ENCODE measurements at regions not wholly inside any gene's neighbourhood (a gene's known extent, or its start where the extent isn't known, plus 50 kb on each side); places are given as distances from the start of the nearest gene placed in this dataset.

GRCh38 chr2:105653302-105653701 lies 91.4 kb upstream of the NCK2 start:
- Histone ChIP-seq H3K4me3 (ENCODE audit: low read length in 2 of 2) (no peak overlapping the region), H3K36me3 (ENCODE audit: control insufficient read depth in 2 of 2, insufficient read depth in 2 of 2, low read length in 2 of 2) (no peaks in the 10 kb centered on the region), H3K9me3 (ENCODE audit: control insufficient read depth in 2 of 2, low read length in 2 of 2) (no peaks in the 10 kb centered on the region), H3K4me1 (ENCODE audit: control insufficient read depth in 2 of 2, insufficient read depth in 2 of 2, low read length in 2 of 2) (peaks cover 0 to 8% of the 10 kb centered on the region in 2 donors), H3K27me3 (ENCODE audit: control insufficient read depth in 2 of 2, insufficient read depth in 2 of 2, low read length in 2 of 2) (no peaks in the 10 kb centered on the region), H3K27ac (ENCODE audit: low read depth in 2 of 2, low read length in 2 of 2) (no peak overlapping the region), H3K9ac (ENCODE audit: low read depth in 1 of 2, low read length in 2 of 2) (no peak overlapping the region)

- Histone ChIP-seq H3K27me3 (ENCODE audit: control insufficient read depth in 2 of 2, insufficient read depth in 2 of 2, low read length in 2 of 2) (no peaks in the 10 kb centered on the region), H3K36me3 (ENCODE audit: control insufficient read depth in 2 of 2, insufficient read depth in 2 of 2, low read length in 2 of 2) (no peaks in the 10 kb centered on the region), H3K9me3 (ENCODE audit: control insufficient read depth in 2 of 2, low read length in 2 of 2) (no peaks in the 10 kb centered on the region), H3K4me1 (ENCODE audit: control insufficient read depth in 2 of 2, insufficient read depth in 2 of 2, low read length in 2 of 2) (peaks cover 0 to 8% of the 10 kb centered on the region in 2 donors), H3K9ac (ENCODE audit: low read depth in 1 of 2, low read length in 2 of 2) (peak overlapping the region in 1 of 2 donors; percentile 14), H3K4me3 (ENCODE audit: low read length in 2 of 2) (no peak overlapping the region), H3K27ac (ENCODE audit: low read depth in 2 of 2, low read length in 2 of 2) (peak overlapping the region in 1 of 2 donors; percentile 30)
These were observed 92.5 kb upstream of the NCK2 start for GRCh38 chr2:105652014-105652796.

DNA sequence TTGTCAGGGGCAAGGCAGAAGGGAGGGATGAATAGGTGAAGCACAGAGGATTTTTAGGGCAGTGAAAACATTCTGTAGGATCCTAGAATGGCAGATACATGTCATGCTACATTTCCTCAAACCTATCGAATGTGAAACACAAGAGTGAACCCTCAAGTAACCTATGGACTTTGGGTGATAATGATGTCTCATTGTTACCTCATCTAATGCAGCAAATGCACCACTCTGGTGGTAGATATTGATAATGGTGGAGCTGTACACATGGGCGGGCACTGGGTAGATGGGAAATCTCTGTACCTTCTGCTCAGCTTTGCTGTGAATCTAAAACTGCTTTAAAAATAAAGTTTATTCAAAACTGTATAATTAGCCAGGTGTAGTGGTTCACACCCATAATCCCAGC lies 95.2 kb upstream of the NCK2 start:
- no peaks in the 10 kb centered on the region for H3K36me3 ChIP-seq (ENCODE audit: control insufficient read depth in 2 of 2, insufficient read depth in 2 of 2, low read length in 2 of 2)
- no peak overlapping the region for H3K27ac ChIP-seq (ENCODE audit: low read depth in 2 of 2, low read length in 2 of 2)
- no peaks in the 10 kb centered on the region for H3K27me3 ChIP-seq (ENCODE audit: control insufficient read depth in 2 of 2, insufficient read depth in 2 of 2, low read length in 2 of 2)
- no peak overlapping the region for H3K9ac ChIP-seq (ENCODE audit: low read depth in 1 of 2, low read length in 2 of 2)
- H3K4me1 ChIP-seq (ENCODE audit: control insufficient read depth in 2 of 2, insufficient read depth in 2 of 2, low read length in 2 of 2): peaks cover 3 to 8% of the 10 kb centered on the region in 2 donors
- no peaks in the 10 kb centered on the region for H3K9me3 ChIP-seq (ENCODE audit: control insufficient read depth in 2 of 2, low read length in 2 of 2)
- no peak overlapping the region for H3K4me3 ChIP-seq (ENCODE audit: low read length in 2 of 2)

GRCh38 chr2:105647731-105648130 lies 97.0 kb upstream of the NCK2 start:
- Histone ChIP-seq H3K36me3 (ENCODE audit: control insufficient read depth in 2 of 2, insufficient read depth in 2 of 2, low read length in 2 of 2) (no peaks in the 10 kb centered on the region), H3K27me3 (ENCODE audit: control insufficient read depth in 2 of 2, insufficient read depth in 2 of 2, low read length in 2 of 2) (no peaks in the 10 kb centered on the region), H3K27ac (ENCODE audit: low read depth in 2 of 2, low read length in 2 of 2) (no peak overlapping the region), H3K9ac (ENCODE audit: low read depth in 1 of 2, low read length in 2 of 2) (no peak overlapping the region), H3K4me1 (ENCODE audit: control insufficient read depth in 2 of 2, insufficient read depth in 2 of 2, low read length in 2 of 2) (peaks cover 12 to 17% of the 10 kb centered on the region in 2 donors), H3K4me3 (ENCODE audit: low read length in 2 of 2) (no peak overlapping the region), H3K9me3 (ENCODE audit: control insufficient read depth in 2 of 2, low read length in 2 of 2) (no peaks in the 10 kb centered on the region)

- Histone ChIP-seq H3K9ac (ENCODE audit: low read depth in 1 of 2, low read length in 2 of 2) (no peak overlapping the region), H3K4me1 (ENCODE audit: control insufficient read depth in 2 of 2, insufficient read depth in 2 of 2, low read length in 2 of 2) (peaks cover 9 to 12% of the 10 kb centered on the region in 2 donors), H3K27me3 (ENCODE audit: control insufficient read depth in 2 of 2, insufficient read depth in 2 of 2, low read length in 2 of 2) (no peaks in the 10 kb centered on the region), H3K4me3 (ENCODE audit: low read length in 2 of 2) (no peak overlapping the region), H3K27ac (ENCODE audit: low read depth in 2 of 2, low read length in 2 of 2) (no peak overlapping the region), H3K36me3 (ENCODE audit: control insufficient read depth in 2 of 2, insufficient read depth in 2 of 2, low read length in 2 of 2) (no peaks in the 10 kb centered on the region), H3K9me3 (ENCODE audit: control insufficient read depth in 2 of 2, low read length in 2 of 2) (no peaks in the 10 kb centered on the region)
These were observed 98.0 kb upstream of the NCK2 start for GRCh38 chr2:105646774-105647076.

DNA sequence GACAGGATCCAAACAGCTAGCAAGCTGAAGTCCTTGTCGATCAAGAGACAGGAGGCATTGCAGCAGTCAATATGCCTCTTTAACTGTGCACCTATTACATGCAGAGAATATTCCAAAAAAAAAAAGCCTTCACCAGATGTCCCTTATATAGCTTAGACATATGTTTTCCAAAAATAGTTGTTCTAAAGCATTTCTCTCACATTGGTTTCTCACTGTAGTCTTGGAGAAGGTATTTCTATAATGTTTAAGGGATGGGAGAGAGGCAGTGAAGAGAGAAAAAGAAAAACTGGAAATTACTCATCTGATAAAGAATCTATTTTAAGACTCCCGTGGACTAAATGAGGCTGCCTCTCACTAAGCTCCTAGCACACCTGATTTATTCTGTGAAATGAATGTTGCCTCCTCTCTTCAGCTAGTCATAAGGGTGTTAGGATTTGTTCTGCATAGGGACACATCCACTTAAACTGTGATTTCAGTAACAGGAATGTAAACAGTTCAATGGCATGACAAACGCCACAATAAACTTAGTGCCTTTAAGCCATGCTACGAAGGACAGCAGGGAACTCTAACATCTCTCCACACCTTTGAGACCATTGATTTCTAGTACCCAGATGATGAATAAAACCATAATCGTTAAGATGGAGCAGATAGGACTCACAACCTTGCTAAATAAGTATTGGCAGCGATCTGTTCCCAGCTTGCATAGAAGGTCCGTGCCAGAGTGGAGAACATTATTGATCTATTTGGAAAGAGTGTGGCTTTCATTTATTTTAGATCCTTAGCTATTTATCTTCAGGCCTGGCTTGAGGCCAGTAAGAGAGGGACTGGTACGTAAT lies 98.6 kb upstream of the NCK2 start:
- Histone ChIP-seq H3K27ac (ENCODE audit: low read depth in 2 of 2, low read length in 2 of 2) (no peak overlapping the region), H3K9me3 (ENCODE audit: control insufficient read depth in 2 of 2, low read length in 2 of 2) (no peaks in the 10 kb centered on the region), H3K27me3 (ENCODE audit: control insufficient read depth in 2 of 2, insufficient read depth in 2 of 2, low read length in 2 of 2) (no peaks in the 10 kb centered on the region), H3K4me3 (ENCODE audit: low read length in 2 of 2) (no peak overlapping the region), H3K9ac (ENCODE audit: low read depth in 1 of 2, low read length in 2 of 2) (no peak overlapping the region), H3K36me3 (ENCODE audit: control insufficient read depth in 2 of 2, insufficient read depth in 2 of 2, low read length in 2 of 2) (no peaks in the 10 kb centered on the region), H3K4me1 (ENCODE audit: control insufficient read depth in 2 of 2, insufficient read depth in 2 of 2, low read length in 2 of 2) (peaks cover 9 to 12% of the 10 kb centered on the region in 2 donors)

- no peaks in the 10 kb centered on the region for H3K36me3 ChIP-seq (ENCODE audit: control insufficient read depth in 2 of 2, insufficient read depth in 2 of 2, low read length in 2 of 2)
- no peaks in the 10 kb centered on the region for H3K27me3 ChIP-seq (ENCODE audit: control insufficient read depth in 2 of 2, insufficient read depth in 2 of 2, low read length in 2 of 2)
- peaks cover 9 to 12% of the 10 kb centered on the region in 2 donors for H3K4me1 ChIP-seq (ENCODE audit: control insufficient read depth in 2 of 2, insufficient read depth in 2 of 2, low read length in 2 of 2)
- H3K9me3 ChIP-seq (ENCODE audit: control insufficient read depth in 2 of 2, low read length in 2 of 2): no peaks in the 10 kb centered on the region
- no peak overlapping the region for H3K4me3 ChIP-seq (ENCODE audit: low read length in 2 of 2)
- H3K9ac ChIP-seq (ENCODE audit: low read depth in 1 of 2, low read length in 2 of 2): no peak overlapping the region
- no peak overlapping the region for H3K27ac ChIP-seq (ENCODE audit: low read depth in 2 of 2, low read length in 2 of 2)
These were observed 99.4 kb upstream of the NCK2 start for GRCh38 chr2:105645031-105645937.

- Histone ChIP-seq H3K4me1 (ENCODE audit: control insufficient read depth in 2 of 2, insufficient read depth in 2 of 2, low read length in 2 of 2) (peaks cover 9 to 12% of the 10 kb centered on the region in 2 donors), H3K27ac (ENCODE audit: low read depth in 2 of 2, low read length in 2 of 2) (peak overlapping the region in 1 of 2 donors; percentile 23), H3K36me3 (ENCODE audit: control insufficient read depth in 2 of 2, insufficient read depth in 2 of 2, low read length in 2 of 2) (no peaks in the 10 kb centered on the region), H3K27me3 (ENCODE audit: control insufficient read depth in 2 of 2, insufficient read depth in 2 of 2, low read length in 2 of 2) (no peaks in the 10 kb centered on the region), H3K9ac (ENCODE audit: low read depth in 1 of 2, low read length in 2 of 2) (no peak overlapping the region), H3K9me3 (ENCODE audit: control insufficient read depth in 2 of 2, low read length in 2 of 2) (no peaks in the 10 kb centered on the region), H3K4me3 (ENCODE audit: low read length in 2 of 2) (peak overlapping the region; percentile 5 to 50)
These were observed 100.3 kb upstream of the NCK2 start for GRCh38 chr2:105644174-105644980.

DNA sequence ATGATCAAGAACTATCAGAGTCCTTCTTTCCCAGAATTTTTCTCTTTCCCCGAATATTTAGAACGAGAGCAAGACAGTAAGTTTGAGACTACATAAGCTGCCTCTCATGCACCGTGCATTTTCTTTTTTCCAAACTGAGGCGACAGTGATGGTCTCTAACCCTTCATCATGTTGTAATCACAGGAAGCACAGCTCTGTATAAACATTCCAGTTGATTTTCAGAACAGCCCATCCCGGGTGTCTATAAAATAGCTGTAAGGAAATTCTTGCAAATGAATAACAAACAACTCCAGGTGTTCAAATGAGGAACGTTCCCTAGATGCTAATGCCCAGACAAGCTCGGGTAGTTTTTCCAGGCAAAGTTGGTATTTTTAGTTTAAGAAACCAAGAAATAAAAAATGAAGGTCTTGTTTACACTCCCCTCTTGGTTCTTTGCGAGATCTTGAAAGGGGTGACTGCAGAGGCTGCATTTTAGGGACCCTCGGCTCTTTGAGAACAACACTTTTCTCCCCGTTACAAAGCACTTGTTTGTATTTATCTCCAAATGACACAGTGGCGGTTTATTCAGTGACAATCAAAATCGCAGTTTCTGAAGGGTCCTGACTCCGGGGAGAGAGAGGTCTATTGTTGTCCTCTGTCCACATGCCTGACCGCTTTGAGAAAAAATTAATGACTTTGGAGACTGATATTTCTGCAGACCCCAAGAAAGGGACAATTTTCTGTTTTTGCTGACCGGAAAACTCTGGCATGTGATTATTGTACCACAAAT lies 101.1 kb upstream of the NCK2 start:
- Histone ChIP-seq H3K36me3 (ENCODE audit: control insufficient read depth in 2 of 2, insufficient read depth in 2 of 2, low read length in 2 of 2) (no peaks in the 10 kb centered on the region), H3K27me3 (ENCODE audit: control insufficient read depth in 2 of 2, insufficient read depth in 2 of 2, low read length in 2 of 2) (no peaks in the 10 kb centered on the region), H3K27ac (ENCODE audit: low read depth in 2 of 2, low read length in 2 of 2) (peak overlapping the region in 1 of 2 donors; percentile 23), H3K4me3 (ENCODE audit: low read length in 2 of 2) (peak overlapping the region in 1 of 2 donors; percentile 50), H3K9me3 (ENCODE audit: control insufficient read depth in 2 of 2, low read length in 2 of 2) (no peaks in the 10 kb centered on the region), H3K4me1 (ENCODE audit: control insufficient read depth in 2 of 2, insufficient read depth in 2 of 2, low read length in 2 of 2) (peaks cover 9 to 12% of the 10 kb centered on the region in 2 donors), H3K9ac (ENCODE audit: low read depth in 1 of 2, low read length in 2 of 2) (no peak overlapping the region)

Measured in mucosa of rectum (tissue), 2 donors.